HG03045 (cell line): ENCODE measurements at regions not wholly inside any gene's neighbourhood (a gene's known extent, or its start where the extent isn't known, plus 50 kb on each side); places are given as distances from the start of the nearest gene placed in this dataset.
"Not testable (repeated sequence)": the region's sequence is repeated elsewhere in the genome, so short reads cannot be mapped to it uniquely, and the experiment has no call there.

ENCODE experiments used
- ATAC-seq: cut with Tn5 transposase; IDR thresholded peaks from one replicate; pipeline ENCODE4 v1.9.1; 2021; ENCODE audit warnings: mild to moderate bottlenecking, moderate library complexity; ENCODE audit not compliant: unreplicated experiment

DNA sequence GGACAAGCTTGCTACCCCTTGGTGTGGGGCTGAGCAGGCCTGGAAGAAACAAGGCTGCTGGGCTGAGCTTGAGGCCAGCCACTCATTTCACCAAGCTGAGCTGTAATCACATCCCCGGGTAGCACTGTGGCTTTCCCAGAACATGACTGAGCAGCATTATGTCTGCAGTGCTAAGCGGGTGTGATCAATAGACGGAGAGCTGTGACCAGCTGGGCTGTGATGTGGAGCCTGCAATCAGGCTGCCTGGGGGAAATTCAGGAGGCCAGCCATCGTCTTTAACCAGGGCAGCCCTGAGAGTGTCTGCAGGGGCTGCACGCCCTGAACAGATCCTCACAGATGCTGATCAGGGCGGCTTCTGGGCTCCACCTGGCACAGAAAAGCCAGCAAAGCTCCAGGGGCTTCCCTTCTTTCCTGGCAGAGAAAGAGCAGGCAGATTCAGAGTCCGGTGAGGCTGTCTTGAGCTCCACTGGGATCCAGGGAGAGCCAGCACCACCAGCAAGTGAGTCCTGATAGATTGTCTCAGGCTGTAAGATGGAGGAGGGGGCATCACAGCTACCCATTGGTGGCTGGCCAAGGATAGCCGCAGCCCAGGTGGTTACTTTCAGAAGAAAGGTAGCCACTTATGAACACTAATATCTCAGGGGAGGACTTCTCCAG, 165.9 kb downstream of the NRN1 start:
- ATAC-seq: no peak

- ATAC-seq: no peak
These were observed 167.9 kb downstream of the NRN1 start for GRCh38 chr6:5838656-5839396.

DNA sequence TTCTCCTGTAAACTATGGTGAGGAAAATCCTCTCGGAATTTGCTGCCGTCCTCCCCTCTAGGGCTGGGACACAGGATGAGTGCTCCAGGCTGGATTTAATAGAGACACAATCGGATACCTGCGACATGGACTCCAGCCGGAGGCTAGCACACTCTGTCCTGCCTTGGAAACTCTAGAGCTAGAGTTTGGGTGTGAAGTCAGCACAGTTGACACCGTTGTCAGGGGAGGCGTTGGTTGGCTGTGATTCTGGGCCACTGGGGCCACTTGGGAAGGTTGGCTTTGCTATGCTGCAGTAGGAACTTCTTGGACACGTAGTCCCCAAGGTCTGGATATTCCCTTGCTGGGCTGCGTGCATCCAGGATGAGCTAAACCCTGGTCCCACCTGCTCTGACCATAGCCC, 169.4 kb downstream of the NRN1 start:
- no peak for ATAC-seq

- not testable (repeated sequence) for ATAC-seq
These were observed 170.1 kb downstream of the NRN1 start for GRCh38 chr6:5836597-5836996.

- ATAC-seq: no peak
These were observed 173.6 kb downstream of the NRN1 start for GRCh38 chr6:5833120-5833519.

DNA sequence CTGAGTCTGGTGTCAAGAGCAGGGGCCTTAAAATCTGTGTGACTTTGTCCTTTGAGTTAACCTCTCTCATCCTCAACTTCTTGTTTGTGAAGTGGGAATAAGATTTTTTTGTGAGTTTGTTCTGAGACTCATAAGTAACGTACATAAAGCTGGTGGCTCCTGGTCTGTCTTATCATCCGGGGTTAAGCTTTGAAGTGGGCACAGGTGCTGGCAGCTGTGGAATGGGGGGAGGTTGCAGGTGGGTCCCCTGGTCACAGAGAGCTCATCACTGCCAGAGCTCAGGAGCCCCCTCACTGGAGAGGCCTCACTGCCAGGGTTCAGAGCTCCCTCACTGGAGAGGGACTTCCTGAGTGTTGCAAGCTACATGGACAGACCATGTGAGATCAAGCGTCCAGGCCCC, 174.1 kb downstream of the NRN1 start:
- ATAC-seq: no peak

GRCh38 chr6:5831219-5831862, 175.4 kb downstream of the NRN1 start:
- ATAC-seq: not testable (repeated sequence)

GRCh38 chr6:5828296-5828695, 178.4 kb downstream of the NRN1 start:
- no peak for ATAC-seq

- no peak for ATAC-seq
These were observed 179.4 kb downstream of the NRN1 start for GRCh38 chr6:5827056-5827904.

GRCh38 chr6:5824382-5824983, 182.2 kb downstream of the NRN1 start:
- not testable (repeated sequence) for ATAC-seq
